AG04450 (cell line): ENCODE measurements at regions not wholly inside any gene's neighbourhood (a gene's known extent, or its start where the extent isn't known, plus 50 kb on each side); places are given as distances from the start of the nearest gene placed in this dataset.

Experiments
- CTCF ChIA-PET: fragments of 300-600, 350-600 bp; formaldehyde crosslinking; extraction: SDS; loops from one replicate; lab custom pipeline; 2022; ENCODE audit warnings: antibody characterized with exemption, inconsistent platforms; lab: Charles Lee
- POLR2A ChIA-PET: fragments of 350-600 bp; formaldehyde crosslinking; extraction: SDS; loops from one replicate; lab custom pipeline; 2021; ENCODE audit warnings: antibody characterized with exemption, inconsistent platforms; lab: Yijun Ruan, JAX
- DNase-seq: peaks from one replicate; pipeline ENCODE4 v3.0.0-alpha.2; 2011; ENCODE audit warnings: low read depth, low spot score
- H3K27ac ChIP-seq: one replicate; pipeline ENCODE4 v1.5.1; 2012; ENCODE audit warnings: low read depth, low read length, control low read depth
- H3K27me3 ChIP-seq: one replicate; pipeline ENCODE4 v1.6.0; 2012; ENCODE audit warnings: low read length; ENCODE audit not compliant: control insufficient read depth, insufficient read depth
- H3K4me3 ChIP-seq: 2 replicates; pipeline ENCODE4 v1.5.1; 2011; ENCODE audit warnings: mild to moderate bottlenecking, low read depth, low read length, control low read depth
- H3K9me3 ChIP-seq: 2 replicates; pipeline ENCODE4 v1.5.1; 2012; ENCODE audit warnings: low read length; ENCODE audit not compliant: control insufficient read depth, insufficient read depth
- CTCF ChIP-seq: IDR thresholded peaks from 2 replicates; pipeline ENCODE4 v1.5.1; 2011; ENCODE audit warnings: low read depth, low read length, control low read depth, inconsistent platforms

GRCh38 chr16:72317446-72317845, 145.5 kb upstream of the PMFBP1 start:
- DNase-seq, result no peak
- Histone ChIP-seq H3K27me3 (no peaks in the 10 kb centered on the region), H3K4me3 (no peak overlapping the region), H3K27ac (no peak overlapping the region), H3K9me3 (peaks cover 6% of the 10 kb centered on the region)
- no peak for TF ChIP-seq CTCF
- ChIA-PET CTCF (no interaction called here), POLR2A (no interaction called here)

- Histone ChIP-seq H3K27ac (no peak overlapping the region), H3K9me3 (no peaks in the 10 kb centered on the region), H3K4me3 (no peak overlapping the region), H3K27me3 (no peaks in the 10 kb centered on the region)
- ChIA-PET CTCF (interaction anchor here (1.4 kb wide), 1 partner anchor 72 kb away, joined by 3 read pairs; no protein-coding TSS in a partner anchor), POLR2A (no interaction called here)
- DNase-seq, result no peak
- TF ChIP-seq CTCF, result no peak
These were observed 141.9 kb upstream of the PMFBP1 start for GRCh38 chr16:72313903-72314302.

GRCh38 chr16:72312828-72313227, 140.9 kb upstream of the PMFBP1 start:
- no peak for TF ChIP-seq CTCF
- ChIA-PET POLR2A (interaction anchor here (1.4 kb wide), 1 partner anchor 45 kb away, joined by 3 read pairs; no protein-coding TSS in a partner anchor), CTCF (interaction anchor here (0.7 to 1.4 kb wide), 2 partner anchors 71 to 154 kb away, joined by 3 read pairs; no protein-coding TSS in a partner anchor)
- no peak overlapping the region for H3K4me3 ChIP-seq
- DNase-seq, result no peak
- H3K27me3 ChIP-seq, result no peaks in the 10 kb centered on the region
- no peaks in the 10 kb centered on the region for H3K9me3 ChIP-seq
- no peak overlapping the region for H3K27ac ChIP-seq

DNA sequence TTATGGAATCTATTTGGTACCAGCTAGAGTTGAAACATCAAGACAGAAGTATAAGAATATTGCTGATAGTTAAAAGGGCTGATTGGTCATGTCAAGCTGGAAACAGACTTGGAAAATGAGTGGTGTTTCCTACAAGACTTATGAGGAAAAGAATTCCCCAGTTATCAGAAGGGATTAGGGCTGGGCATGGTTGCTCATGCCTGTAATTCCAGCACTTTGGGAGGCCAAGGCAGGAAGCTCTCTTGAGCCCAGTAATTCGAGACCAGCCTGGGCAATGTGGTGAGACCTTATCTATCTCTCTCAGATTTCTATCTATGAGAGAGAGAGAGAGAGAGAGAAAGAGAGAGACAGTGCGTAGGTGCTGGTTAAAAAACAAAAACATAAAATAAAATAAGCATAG, 139.5 kb upstream of the PMFBP1 start:
- Histone ChIP-seq H3K27ac (no peak overlapping the region), H3K9me3 (no peaks in the 10 kb centered on the region), H3K27me3 (no peaks in the 10 kb centered on the region), H3K4me3 (no peak overlapping the region)
- ChIA-PET POLR2A (interaction anchor here (1.4 kb wide), 1 partner anchor 46 kb away, joined by 3 read pairs; no protein-coding TSS in a partner anchor), CTCF (interaction anchor here (0.8 kb wide), 1 partner anchor 88 kb away, joined by 3 read pairs; no protein-coding TSS in a partner anchor)
- no peak for DNase-seq
- TF ChIP-seq CTCF, result no peak

DNA sequence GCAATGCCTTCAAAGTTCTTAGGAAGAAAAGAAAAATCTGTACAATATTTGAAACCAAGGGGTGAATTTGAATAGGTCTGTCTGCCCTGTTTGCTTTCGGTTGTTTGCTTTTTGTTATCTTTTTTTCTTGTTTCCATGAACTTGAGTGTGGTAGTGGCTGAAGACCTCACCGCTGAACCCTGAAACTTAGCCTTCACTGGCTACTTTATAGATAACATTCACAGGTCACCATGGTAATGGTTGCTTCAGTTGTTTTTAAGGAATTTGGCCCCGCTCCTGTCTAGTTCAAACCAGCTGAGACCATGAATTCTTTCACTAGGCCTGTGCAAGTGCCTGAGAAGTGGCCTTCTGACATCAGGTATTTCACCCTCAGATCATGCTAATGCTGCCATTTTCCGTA, 137.0 kb upstream of the PMFBP1 start:
- TF ChIP-seq CTCF, result no peak
- CTCF ChIA-PET, result no interaction called here
- POLR2A ChIA-PET, result no interaction called here
- Histone ChIP-seq H3K9me3 (no peaks in the 10 kb centered on the region), H3K4me3 (no peak overlapping the region), H3K27ac (no peak overlapping the region), H3K27me3 (no peaks in the 10 kb centered on the region)
- no peak for DNase-seq
